ENCODE measurements at regions not wholly inside any gene's neighbourhood (a gene's known extent, or its start where the extent isn't known, plus 50 kb on each side); places are given as distances from the start of the nearest gene placed in this dataset.

- Histone ChIP-seq H3K27me3 (ENCODE audit: insufficient read depth, poor library complexity, severe bottlenecking) (no peaks in the 10 kb centered on the region), H3K4me3 (replicated peaks; ENCODE audit: insufficient read depth, low read length) (no peak overlapping the region), H3K27ac (replicated peaks) (no peak overlapping the region)
- DNase-seq (ENCODE audit: low read depth in 1 of 2, low spot score in 1 of 2), result no peak
- TF ChIP-seq POLR2AphosphoS5 (IDR thresholded peaks at IDR 0.05; ENCODE audit: low read depth) (no peak), REST (IDR thresholded peaks at IDR 0.05; ENCODE audit: insufficient replicate concordance, low read depth) (no peak), GABPA (IDR thresholded peaks at IDR 0.05; ENCODE audit: low read depth) (no peak), CTCF (IDR thresholded peaks at IDR 0.05; ENCODE audit: insufficient read depth, low read length) (no peak), SPI1 (IDR thresholded peaks at IDR 0.05; ENCODE audit: borderline replicate concordance, low read depth) (no peak)
These were observed 878.5 kb downstream of the BCL11B start for GRCh38 chr14:98393527-98393926.

DNA sequence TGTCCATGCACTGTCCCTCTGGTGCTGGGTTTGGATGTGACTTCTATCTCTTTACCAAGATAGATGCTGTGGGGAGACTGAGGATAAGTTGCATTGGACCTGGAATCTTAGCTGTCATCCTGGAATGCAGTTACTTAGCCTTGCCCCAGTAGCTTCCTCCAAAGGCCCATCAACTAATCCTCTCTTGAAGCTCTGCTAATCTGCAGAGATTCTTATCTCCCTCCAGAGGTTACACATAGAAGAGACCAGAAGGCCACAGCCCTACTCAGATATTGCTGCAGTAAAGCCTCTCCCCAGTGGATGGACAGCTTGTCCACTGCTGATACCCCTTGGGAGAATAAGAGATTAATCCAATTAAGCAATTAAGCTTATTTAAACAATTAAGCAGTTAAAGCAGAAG is 867.2 kb downstream of the BCL11B start:
- no peaks in the 10 kb centered on the region for H3K27me3 ChIP-seq (ENCODE audit: insufficient read depth, poor library complexity, severe bottlenecking)
- no peak overlapping the region for H3K4me3 ChIP-seq (replicated peaks; ENCODE audit: insufficient read depth, low read length)
- no peak for DNase-seq (ENCODE audit: low read depth in 1 of 2, low spot score in 1 of 2)
- no peak for TF ChIP-seq POLR2AphosphoS5 (IDR thresholded peaks at IDR 0.05; ENCODE audit: low read depth)
- TF ChIP-seq CTCF (IDR thresholded peaks at IDR 0.05; ENCODE audit: insufficient read depth, low read length), result no peak
- H3K27ac ChIP-seq (replicated peaks), result no peak overlapping the region

DNA sequence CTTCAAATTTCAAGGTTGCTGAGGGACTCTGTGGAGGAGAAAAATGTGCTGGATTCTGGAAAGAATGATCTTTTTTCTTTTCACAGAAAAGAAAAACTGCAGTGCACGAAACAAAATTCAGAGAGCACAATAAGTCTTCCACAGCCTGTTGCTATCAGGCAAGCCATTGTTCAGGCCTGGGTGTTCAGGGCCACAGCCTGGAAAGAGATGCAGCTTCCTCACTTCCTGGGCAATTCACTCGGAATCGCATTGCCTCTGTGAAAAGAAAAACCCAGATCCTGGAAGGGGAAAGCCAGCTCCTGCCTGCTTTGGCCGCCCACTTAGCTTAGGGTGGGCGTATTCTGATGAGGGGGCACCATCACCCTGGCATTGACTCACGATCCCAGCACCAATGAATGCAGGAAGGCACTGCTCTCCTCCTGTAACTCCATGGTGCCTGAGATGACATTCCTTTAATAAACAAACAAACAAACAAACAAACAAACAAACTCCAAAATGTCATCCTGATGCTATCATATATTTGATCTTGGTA is 863.9 kb downstream of the BCL11B start:
- Histone ChIP-seq H3K27ac (replicated peaks) (no peak overlapping the region), H3K27me3 (ENCODE audit: insufficient read depth, poor library complexity, severe bottlenecking) (no peaks in the 10 kb centered on the region), H3K4me3 (replicated peaks; ENCODE audit: insufficient read depth, low read length) (no peak overlapping the region)
- DNase-seq (ENCODE audit: low read depth in 1 of 2, low spot score in 1 of 2), result no peak
- no peak for TF ChIP-seq SPI1 (IDR thresholded peaks at IDR 0.05; ENCODE audit: borderline replicate concordance, low read depth)
- no peak for TF ChIP-seq POLR2AphosphoS5 (IDR thresholded peaks at IDR 0.05; ENCODE audit: low read depth)
- TF ChIP-seq GABPA (IDR thresholded peaks at IDR 0.05; ENCODE audit: low read depth), result no peak
- no peak for TF ChIP-seq REST (IDR thresholded peaks at IDR 0.05; ENCODE audit: insufficient replicate concordance, low read depth)
- TF ChIP-seq CTCF (IDR thresholded peaks at IDR 0.05; ENCODE audit: insufficient read depth, low read length), result no peak

GRCh38 chr14:98408713-98409112 is 863.3 kb downstream of the BCL11B start:
- H3K27me3 ChIP-seq (ENCODE audit: insufficient read depth, poor library complexity, severe bottlenecking), result no peaks in the 10 kb centered on the region
- DNase-seq (ENCODE audit: low read depth in 1 of 2, low spot score in 1 of 2), result no peak
- no peak overlapping the region for H3K27ac ChIP-seq (replicated peaks)
- H3K4me3 ChIP-seq (replicated peaks; ENCODE audit: insufficient read depth, low read length), result no peak overlapping the region
- no peak for TF ChIP-seq POLR2AphosphoS5 (IDR thresholded peaks at IDR 0.05; ENCODE audit: low read depth)
- TF ChIP-seq REST (IDR thresholded peaks at IDR 0.05; ENCODE audit: insufficient replicate concordance, low read depth), result no peak
- TF ChIP-seq GABPA (IDR thresholded peaks at IDR 0.05; ENCODE audit: low read depth), result no peak
- TF ChIP-seq CTCF (IDR thresholded peaks at IDR 0.05; ENCODE audit: insufficient read depth, low read length), result no peak
- TF ChIP-seq SPI1 (IDR thresholded peaks at IDR 0.05; ENCODE audit: borderline replicate concordance, low read depth), result no peak
